ENCODE measurements at regions not wholly inside any gene's neighbourhood (a gene's known extent, or its start where the extent isn't known, plus 50 kb on each side); places are given as distances from the start of the nearest gene placed in this dataset.

DNA sequence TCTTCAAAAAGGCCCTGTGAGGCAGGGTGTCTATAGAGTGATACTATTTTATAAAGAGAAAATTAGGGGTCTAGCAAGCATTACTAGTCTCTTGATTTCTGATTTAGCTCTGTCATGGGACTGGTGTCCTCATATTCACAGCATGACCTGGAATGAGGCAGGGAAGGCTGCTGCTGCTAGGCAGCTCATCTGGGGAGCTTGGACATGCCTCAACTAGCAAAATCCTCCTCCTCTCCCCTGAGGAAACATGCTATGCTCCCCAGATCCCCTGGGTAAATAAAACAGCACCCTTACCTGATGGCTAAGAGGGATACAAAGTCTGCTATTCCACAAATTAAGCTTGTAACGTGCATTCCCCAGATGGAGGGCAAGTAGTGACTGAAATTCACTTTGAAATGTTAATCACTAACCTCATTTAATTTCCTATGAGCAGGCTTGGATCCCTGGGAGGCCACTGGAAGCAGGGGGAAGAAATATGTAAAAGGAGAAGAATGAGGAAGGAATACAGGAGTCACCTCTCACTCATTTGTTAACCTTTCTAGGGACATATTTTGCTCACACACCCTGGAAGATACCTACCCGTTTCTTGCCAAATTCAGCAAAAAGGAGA is 709.4 kb downstream of the SQOR start:
- no peak for DNase-seq (ENCODE audit: extremely low read depth, low read depth)
- H3K4me3 ChIP-seq (replicated peaks; ENCODE audit: low read depth, low read length): no peak overlapping the region
- TF ChIP-seq, protein P1, sequence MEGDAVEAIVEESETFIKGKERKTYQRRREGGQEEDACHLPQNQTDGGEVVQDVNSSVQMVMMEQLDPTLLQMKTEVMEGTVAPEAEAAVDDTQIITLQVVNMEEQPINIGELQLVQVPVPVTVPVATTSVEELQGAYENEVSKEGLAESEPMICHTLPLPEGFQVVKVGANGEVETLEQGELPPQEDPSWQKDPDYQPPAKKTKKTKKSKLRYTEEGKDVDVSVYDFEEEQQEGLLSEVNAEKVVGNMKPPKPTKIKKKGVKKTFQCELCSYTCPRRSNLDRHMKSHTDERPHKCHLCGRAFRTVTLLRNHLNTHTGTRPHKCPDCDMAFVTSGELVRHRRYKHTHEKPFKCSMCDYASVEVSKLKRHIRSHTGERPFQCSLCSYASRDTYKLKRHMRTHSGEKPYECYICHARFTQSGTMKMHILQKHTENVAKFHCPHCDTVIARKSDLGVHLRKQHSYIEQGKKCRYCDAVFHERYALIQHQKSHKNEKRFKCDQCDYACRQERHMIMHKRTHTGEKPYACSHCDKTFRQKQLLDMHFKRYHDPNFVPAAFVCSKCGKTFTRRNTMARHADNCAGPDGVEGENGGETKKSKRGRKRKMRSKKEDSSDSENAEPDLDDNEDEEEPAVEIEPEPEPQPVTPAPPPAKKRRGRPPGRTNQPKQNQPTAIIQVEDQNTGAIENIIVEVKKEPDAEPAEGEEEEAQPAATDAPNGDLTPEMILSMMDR (IDR thresholded peaks at IDR 0.05; ENCODE audit: low read depth, low read length, missing control alignments): no peak

DNA sequence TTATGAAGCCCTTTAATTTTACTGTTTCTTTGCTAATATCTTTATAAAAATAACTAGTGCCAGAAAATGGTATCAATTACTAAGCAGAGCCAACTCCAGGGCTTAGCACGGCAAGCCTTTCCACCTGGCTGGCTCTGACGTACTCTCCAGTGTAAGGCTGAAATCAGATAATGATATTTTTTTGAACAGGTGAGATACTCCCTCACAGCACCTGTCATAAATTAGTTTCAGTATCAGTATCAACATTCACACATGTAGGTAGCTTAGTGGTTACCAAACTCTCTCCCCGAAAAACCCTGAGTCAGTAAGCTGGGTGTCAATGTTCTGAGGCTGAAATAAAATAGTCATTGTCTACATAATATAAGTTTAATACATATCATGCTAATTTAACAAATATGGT is 710.1 kb downstream of the SQOR start:
- no peak for DNase-seq (ENCODE audit: extremely low read depth, low read depth)
- TF ChIP-seq, protein P1 (IDR thresholded peaks at IDR 0.05; ENCODE audit: low read depth, low read length, missing control alignments): no peak
- no peak overlapping the region for H3K4me3 ChIP-seq (replicated peaks; ENCODE audit: low read depth, low read length)

DNA sequence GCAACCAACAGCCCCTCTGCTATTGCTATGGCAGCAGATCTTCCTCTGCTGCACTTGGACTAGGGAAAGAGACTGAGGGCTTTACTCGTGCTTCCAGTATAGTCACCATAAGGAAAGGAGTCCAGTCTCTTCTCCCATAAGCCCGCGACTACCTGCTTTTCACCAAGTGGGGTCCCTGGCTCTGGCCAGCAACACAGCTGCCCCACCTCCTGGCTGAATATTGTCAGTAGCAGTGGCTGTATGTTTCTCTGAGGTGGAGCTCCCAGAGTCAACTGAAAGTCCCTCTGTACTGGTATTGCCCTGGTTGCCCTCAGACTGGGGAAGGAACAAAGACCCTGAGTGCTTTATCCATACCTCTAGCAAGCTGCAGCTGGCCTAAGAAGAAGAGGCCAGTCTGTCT is 719.6 kb downstream of the SQOR start:
- TF ChIP-seq, protein P1 (IDR thresholded peaks at IDR 0.05; ENCODE audit: low read depth, low read length, missing control alignments): no peak
- DNase-seq (ENCODE audit: extremely low read depth, low read depth): no peak
- H3K4me3 ChIP-seq (replicated peaks; ENCODE audit: low read depth, low read length): no peak overlapping the region

DNA sequence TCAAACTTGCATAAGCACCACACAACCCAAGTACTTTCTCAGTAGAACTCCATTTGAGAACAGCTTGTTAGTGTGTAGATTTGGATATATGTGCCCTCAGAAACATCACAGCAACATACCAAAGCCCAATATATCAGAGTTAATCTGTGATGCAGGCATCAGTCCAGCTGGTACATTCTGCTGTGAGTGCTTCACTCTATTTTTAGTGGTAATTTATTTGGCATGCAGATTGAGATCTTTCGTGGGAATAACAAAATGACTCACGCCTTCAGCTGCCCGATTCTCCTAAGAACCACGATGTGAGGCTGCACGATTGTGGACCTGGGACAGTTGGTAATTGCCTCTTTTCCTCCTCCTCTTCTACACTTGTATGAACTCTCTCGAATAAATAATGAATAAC is 730.7 kb downstream of the SQOR start:
- DNase-seq (ENCODE audit: extremely low read depth, low read depth): peak; percentile 2
- H3K4me3 ChIP-seq (replicated peaks; ENCODE audit: low read depth, low read length): no peak overlapping the region
- TF ChIP-seq, protein P1 (IDR thresholded peaks at IDR 0.05; ENCODE audit: low read depth, low read length, missing control alignments): no peak

DNA sequence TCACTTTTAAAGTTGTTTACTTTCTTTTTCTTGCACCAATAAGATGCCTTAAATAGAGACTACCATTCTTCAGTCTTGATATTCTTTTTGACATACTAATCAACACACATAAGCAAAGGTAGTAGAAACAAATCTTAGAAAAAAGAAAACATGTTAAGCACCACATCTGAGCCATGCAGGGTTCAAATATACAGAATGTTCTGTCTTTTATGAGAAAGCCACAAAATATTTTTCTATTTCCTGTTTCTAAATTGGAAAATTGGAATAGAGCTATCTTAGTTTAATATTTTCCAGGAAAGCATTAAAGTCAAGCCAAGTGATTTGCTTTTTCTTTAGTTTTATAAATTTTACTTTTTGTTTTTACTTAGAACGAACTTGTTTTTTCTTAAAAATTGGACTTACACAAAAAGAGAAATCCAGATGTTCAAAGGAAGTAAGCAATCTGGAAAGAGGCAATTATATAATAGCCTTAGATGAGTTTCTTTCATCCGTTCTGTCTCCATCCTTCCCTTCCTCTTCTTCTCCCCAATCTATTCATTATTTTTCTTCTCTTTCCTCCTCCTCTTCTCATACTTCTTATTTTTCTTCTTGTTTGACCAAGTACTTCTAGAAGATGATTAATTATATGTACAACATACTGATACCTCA is 731.7 kb downstream of the SQOR start:
- DNase-seq (ENCODE audit: extremely low read depth, low read depth): no peak
- no peak overlapping the region for H3K4me3 ChIP-seq (replicated peaks; ENCODE audit: low read depth, low read length)
- TF ChIP-seq, protein P1 (IDR thresholded peaks at IDR 0.05; ENCODE audit: low read depth, low read length, missing control alignments): no peak

DNA sequence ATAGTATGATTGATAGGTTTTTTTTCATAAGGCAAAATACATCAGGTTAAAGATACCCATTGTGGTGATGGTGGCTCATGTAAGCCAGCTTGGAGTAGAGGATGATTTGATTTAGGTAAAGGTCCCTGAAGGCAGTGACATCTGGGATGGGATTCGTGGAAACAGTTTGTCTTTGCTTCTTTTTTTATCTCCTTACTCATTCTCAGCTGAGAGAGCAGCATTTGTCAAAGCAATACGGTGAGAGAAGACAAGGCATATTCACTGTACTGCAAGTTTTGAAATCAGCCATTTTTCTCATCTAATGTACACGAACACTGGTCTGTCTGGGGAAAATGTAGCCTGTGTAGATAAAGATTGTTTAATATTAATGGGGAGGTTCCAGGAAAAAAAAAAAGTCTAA is 749.1 kb downstream of the SQOR start:
- no peak for DNase-seq (ENCODE audit: extremely low read depth, low read depth)
- TF ChIP-seq, protein P1 (IDR thresholded peaks at IDR 0.05; ENCODE audit: low read depth, low read length, missing control alignments): no peak
- H3K4me3 ChIP-seq (replicated peaks; ENCODE audit: low read depth, low read length): no peak overlapping the region
